IPS-NIHi7 (cell line): ENCODE measurements at regions not wholly inside any gene's neighbourhood (a gene's known extent, or its start where the extent isn't known, plus 50 kb on each side); places are given as distances from the start of the nearest gene placed in this dataset.
A peak's percentile ranks its signal among the peaks of the same experiment; 100 is the strongest.

Source experiments
- DNase-seq: peaks from one replicate; pipeline ENCODE4 v3.0.0; 2012; ENCODE audit warnings: mixed read lengths; ENCODE audit errors: extremely low spot score

GRCh38 chr10:105793071-105793470 is 1152.0 kb downstream of the SORCS3 start:
- no peak for DNase-seq

GRCh38 chr10:105785721-105786120 is 1144.6 kb downstream of the SORCS3 start:
- DNase-seq = no peak

- DNase-seq = no peak
Observed at GRCh38 chr10:105783936-105784483, 1142.9 kb downstream of the SORCS3 start.

- no peak for DNase-seq
Observed at GRCh38 chr10:105774881-105775280, 1133.8 kb downstream of the SORCS3 start.

- no peak for DNase-seq
Observed at GRCh38 chr10:105774351-105774750, 1133.3 kb downstream of the SORCS3 start.

- DNase-seq = peak; percentile 44
Observed at GRCh38 chr10:105770524-105771212, 1129.6 kb downstream of the SORCS3 start.

GRCh38 chr10:105769248-105770184 is 1128.4 kb downstream of the SORCS3 start:
- peak; percentile 17 for DNase-seq

GRCh38 chr10:105763611-105764010 is 1122.5 kb downstream of the SORCS3 start:
- DNase-seq = no peak

GRCh38 chr10:105761576-105762260 is 1120.6 kb downstream of the SORCS3 start:
- DNase-seq = no peak

GRCh38 chr10:105759669-105760068 is 1118.6 kb downstream of the SORCS3 start:
- no peak for DNase-seq

GRCh38 chr10:105758209-105758998 is 1117.3 kb downstream of the SORCS3 start:
- no peak for DNase-seq

- no peak for DNase-seq
Observed at GRCh38 chr10:105757302-105757701, 1116.2 kb downstream of the SORCS3 start.

GRCh38 chr10:105756386-105756785 is 1115.3 kb downstream of the SORCS3 start:
- DNase-seq = no peak

GRCh38 chr10:105751688-105752087 is 1110.6 kb downstream of the SORCS3 start:
- DNase-seq = no peak

GRCh38 chr10:105745596-105746148 is 1104.6 kb downstream of the SORCS3 start:
- no peak for DNase-seq

- no peak for DNase-seq
Observed at GRCh38 chr10:105743343-105744056, 1102.4 kb downstream of the SORCS3 start.

- DNase-seq = no peak
Observed at GRCh38 chr10:105742923-105743322, 1101.8 kb downstream of the SORCS3 start.

- no peak for DNase-seq
Observed at GRCh38 chr10:105742184-105742583, 1101.1 kb downstream of the SORCS3 start.

GRCh38 chr10:105734479-105734878 is 1093.4 kb downstream of the SORCS3 start:
- no peak for DNase-seq

GRCh38 chr10:105733924-105734323 is 1092.8 kb downstream of the SORCS3 start:
- DNase-seq = no peak
